Left lobe of liver (tissue), 2 donors: ENCODE measurements at regions not wholly inside any gene's neighbourhood (a gene's known extent, or its start where the extent isn't known, plus 50 kb on each side); places are given as distances from the start of the nearest gene placed in this dataset.
A peak's percentile ranks its signal among the peaks of the same experiment; 100 is the strongest.

Experiments used
- ATAC-seq: fragments of 200-7000 bp; cut with Tn5 transposase; one replicate; pipeline ENCODE4 v1.9.1; 2020; ENCODE audit warnings: mild to moderate bottlenecking, moderate library complexity
- DNase-seq: peaks from one replicate; pipeline ENCODE4 v3.0.0-alpha.2; 2020; ENCODE audit warnings: low spot score
- donor health status: DM: no; HTN: no; CAD: no; lungs with moderate emphysema.
- donor health status: DM: no; HTN: yes; CAD: no.

DNA sequence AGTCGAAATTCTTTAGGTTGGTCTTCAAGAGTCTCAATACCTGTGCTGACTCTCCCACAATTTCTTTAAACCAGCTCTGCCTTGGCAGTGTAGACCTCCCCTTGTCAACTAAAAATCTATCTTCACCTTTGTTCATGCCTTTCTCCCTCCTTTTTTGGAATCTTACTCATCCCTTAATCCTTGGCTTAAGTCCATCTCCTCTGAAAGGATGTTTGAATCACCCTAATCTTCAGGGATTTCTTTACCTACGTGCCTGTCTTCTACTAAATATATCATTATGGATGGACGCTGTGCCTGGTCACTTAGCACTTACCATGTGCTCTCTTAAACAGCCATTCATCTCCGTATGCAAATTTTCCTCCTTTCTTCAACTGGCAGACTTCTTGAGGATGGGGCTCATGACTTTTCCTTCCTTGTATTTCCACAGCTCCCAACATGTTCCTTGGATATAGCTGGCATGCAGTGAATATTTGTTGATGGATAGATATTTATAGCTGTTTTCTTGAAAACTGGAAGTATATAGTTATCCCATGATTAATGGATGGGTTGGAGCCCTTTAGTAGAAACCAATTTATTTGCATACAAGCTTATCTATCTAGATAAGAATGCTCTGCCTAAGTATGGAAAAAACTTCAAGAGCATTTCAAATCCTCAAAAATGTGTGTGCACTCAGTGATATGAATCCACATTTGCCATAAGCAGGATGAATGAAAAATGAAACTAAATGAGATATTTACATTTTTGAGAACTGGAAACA, 166.6 kb downstream of the SPRY1 start:
- DNase-seq: no peak
- no peak for ATAC-seq

DNA sequence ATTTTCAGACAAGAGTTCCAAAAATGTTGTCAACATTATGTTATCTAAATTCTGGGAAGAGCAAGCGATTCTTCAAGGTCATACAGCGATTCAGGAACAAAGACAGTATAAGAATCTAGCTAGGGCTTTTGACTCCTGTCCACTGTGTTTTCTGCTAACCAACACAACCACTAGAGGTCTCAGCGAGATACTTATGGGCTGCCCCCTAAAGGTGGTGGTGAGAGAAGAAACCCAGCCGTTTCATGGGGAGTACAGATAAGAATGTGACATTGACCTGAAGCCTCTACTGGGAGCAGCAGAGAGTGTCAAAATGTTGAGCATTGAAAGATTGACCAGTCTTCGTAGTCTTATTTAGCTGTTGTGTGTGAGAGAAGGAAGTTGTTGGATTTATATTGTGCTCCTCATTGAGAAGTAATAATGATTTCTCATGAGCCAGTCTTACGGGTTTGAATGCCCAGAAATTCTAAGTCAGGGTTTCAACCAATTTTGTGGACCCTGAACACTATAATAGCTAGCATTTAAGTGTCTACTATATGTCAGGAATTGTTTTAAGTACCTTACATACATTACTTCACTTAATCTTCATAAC, 168.3 kb downstream of the SPRY1 start:
- peak; percentile 100 for ATAC-seq
- peak; percentile 59 for DNase-seq

DNA sequence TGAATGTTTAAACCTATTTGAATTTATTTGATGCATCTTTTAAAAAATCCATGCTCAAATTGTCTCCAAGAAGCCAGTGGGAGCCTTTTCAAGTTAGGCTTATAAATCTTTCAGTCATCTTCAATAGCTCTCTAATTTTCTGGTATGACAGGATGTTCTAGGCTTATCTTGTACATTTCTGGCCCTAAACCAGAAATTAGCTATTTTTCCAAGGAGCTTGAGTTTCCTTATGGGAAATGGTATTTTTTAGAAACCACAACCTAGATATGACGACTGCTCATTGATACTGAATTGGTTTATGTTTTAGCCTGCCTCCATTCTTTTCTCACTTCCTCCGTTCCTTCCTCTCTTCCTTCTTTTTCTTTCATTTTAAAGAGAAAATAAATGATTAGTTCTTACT, 172.3 kb downstream of the SPRY1 start:
- no peak for ATAC-seq

GRCh38 chr4:123569541-123569940, 172.9 kb downstream of the SPRY1 start:
- DNase-seq (no peak), ATAC-seq (no peak)

More for the DNA sequence above, 172.3 kb downstream of the SPRY1 start:
- DNase-seq: no peak

DNA sequence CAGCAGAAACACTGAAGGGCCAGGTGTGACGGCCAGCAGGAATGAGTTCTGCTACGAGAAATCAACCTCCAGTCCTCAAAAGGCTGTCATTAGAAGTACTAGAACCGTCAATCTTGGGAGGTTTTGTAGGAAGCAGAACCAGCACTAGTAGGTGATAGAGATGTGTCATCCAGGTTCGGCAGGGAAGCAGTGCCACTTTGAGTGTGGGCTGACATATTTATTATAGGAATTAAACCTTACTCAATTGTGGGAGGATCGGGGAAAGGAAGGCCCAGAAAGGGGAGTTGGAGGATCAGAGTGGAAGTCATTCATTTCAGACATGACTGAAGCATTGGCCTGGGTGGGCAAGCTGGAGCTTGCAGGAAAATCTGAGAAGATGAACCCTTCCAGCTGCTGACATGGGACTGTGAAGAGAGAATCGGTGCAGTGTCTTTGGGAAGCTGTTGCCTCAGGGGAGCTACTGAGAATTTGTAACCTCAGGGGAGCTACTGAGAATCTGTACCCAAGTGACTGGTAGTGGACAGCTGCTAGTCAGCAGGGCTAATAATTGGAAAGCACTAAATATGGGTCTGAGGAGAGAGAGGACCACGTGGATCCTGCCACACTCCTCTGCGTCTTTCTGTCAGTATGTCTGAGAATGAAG, 177.4 kb downstream of the SPRY1 start:
- no peak for DNase-seq
- no peak for ATAC-seq

- ATAC-seq: no peak
Measured at GRCh38 chr4:123575291-123575690, 178.7 kb downstream of the SPRY1 start.

DNA sequence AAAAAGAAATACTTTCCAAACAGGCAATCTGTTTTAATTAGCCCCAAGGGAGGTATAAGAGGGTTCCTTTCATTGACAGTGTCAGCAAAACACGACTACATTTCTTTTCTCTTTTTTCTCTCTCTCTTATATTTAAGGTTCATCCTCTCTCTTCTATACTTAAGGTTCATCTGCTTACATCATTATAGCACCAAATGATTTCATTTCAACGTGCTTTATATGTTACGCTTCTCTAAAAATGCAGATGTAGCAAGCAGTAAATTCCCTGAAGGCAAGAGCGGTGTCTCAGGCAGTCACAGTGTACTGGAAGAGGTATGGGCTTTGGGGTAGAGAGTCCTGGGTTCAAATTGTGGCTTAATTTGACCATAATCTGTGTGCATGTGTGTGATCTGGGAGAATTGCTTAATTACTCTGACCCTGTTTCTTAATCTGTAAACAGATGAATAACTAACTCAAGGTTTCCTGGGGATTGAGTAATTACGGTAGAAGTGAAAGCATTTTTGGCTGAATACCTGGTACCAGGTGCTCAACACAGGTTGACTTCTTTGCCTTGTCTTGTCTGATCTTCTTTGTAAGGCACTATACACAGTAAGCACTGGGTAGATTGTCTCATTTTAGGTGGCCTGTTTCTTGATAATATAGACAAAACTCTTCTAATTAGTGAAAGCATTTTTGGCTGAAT, 180.8 kb downstream of the SPRY1 start:
- peak; percentile 63 for ATAC-seq
- no peak for DNase-seq

More at GRCh38 chr4:123575291-123575690, 178.7 kb downstream of the SPRY1 start:
- DNase-seq: no peak

- DNase-seq (no peak), ATAC-seq (no peak)
Measured at GRCh38 chr4:123578276-123579029, 181.9 kb downstream of the SPRY1 start.

DNA sequence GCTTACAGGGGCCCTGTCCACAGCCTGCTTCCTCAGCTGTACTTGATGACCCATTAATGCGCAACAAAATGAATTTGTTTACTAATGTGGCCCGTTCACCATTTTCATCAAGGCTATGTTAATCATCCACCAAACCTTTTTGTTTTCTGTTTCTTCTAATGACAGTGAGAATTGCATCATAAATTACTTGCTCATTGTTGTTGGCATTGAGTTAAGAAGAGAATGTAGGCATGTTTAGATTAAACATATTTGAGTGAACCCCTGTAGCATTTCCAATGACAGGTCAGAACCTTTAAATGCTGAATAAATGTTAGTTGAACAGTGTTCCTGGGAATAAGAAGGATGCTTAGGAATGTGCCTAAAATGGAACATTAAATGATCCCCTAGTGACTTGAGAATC, 183.4 kb downstream of the SPRY1 start:
- ATAC-seq (no peak), DNase-seq (no peak)

DNA sequence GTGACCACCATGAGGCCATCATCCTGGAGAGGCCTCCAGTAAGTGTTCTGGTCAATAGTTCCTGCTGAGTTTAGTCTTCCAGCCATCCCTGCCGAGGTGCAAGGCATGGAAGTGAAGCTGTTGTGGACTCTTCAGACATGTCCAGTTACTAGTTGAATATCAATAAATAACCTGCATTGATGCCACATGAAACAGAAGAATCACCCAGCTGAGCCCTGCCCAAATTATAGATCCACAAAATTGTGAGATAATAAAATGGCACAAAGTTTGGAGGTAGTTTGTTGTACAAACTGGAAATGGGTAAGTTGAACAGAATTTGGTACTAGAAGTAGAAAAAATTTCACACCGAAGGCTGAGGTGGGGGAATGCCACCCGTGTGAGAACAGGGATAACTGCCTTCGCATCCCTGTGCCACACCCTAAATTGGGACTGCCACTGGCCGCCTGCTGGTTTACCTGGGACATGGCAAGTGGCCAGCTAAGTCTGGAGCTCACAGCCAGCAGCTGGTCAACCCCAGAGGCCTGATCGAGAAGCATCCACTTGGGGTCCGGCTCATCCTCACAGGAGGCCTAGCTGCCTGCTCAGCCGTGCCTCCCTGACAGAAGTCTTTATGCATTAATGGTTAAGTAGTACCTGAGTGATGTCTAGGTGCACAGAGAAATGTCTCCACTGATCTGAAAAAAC, 184.5 kb downstream of the SPRY1 start:
- DNase-seq (no peak), ATAC-seq (no peak)

DNA sequence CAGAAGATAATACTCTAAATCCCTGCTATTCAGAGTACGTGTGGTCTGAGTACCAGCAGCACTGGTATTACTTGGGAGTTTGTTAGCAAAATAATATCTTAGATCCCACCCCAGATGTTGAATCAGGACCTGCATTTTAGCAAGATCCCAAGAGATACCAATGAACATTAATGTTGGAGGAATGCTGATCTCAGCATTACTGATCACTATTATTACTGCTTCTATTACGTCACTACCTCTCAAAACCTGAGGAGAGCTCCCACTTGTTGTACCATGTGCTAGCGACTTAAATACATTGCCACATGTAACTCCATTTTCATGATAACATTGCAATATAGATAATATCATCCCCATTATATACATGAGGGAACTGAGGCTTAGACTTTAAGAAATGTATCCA, 185.2 kb downstream of the SPRY1 start:
- ATAC-seq (no peak), DNase-seq (no peak)

- DNase-seq (no peak), ATAC-seq (no peak)
Measured at GRCh38 chr4:123583043-123583442, 186.4 kb downstream of the SPRY1 start.

- ATAC-seq (no peak), DNase-seq (no peak)
Measured at GRCh38 chr4:123585111-123585510, 188.5 kb downstream of the SPRY1 start.

DNA sequence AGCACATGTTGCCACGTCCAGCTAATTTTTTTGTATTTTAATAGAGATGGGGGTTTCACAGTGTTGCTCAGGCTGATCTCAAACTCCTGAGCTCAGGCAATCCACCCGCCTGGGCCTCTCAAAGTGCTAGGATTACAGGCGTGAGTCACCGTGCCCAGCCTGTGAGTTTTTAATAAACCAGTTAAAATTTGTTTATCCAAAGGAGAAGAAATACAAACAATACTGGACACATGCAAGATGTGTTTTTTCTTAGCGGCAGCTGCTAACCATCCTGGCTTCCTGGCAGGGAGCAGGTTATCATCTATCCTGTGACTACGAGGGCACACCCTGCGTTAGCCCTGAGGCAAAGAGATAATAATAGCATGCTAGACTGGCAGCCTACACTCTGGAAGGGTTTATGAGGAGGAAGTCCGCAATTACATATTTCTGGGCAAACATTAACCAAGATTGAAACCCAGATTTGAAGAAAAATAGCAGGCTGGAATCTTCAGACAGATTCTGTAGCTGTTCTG, 191.4 kb downstream of the SPRY1 start:
- DNase-seq: no peak
- ATAC-seq: no peak

DNA sequence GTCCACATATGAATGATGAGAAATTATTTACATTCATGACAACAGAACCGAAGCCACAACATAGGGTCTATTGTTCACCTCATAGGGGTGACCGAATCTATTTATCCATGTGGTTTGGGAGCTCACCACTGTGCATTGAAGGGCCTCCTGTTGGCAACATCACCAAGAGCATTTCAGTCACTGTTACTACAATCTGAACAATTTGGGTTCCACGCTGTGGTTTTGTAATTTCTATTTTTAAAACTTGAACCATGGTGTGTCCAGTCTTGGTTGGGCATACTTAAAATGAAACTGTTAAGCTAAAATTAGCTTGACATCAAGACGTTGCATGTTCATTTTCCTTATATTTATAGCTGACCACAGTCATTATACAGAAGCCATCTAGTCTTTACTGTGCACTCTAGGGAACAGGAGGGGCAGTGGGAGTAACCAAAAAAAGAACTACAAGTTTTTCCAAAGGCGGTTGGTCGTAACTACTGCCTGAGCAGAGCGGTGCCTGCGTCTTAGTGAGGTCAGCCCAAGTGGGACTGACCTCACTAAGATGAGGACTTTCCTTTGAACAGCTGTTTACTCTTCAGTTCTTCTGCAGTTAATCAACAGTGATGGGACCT, 192.1 kb downstream of the SPRY1 start:
- DNase-seq: no peak

DNA sequence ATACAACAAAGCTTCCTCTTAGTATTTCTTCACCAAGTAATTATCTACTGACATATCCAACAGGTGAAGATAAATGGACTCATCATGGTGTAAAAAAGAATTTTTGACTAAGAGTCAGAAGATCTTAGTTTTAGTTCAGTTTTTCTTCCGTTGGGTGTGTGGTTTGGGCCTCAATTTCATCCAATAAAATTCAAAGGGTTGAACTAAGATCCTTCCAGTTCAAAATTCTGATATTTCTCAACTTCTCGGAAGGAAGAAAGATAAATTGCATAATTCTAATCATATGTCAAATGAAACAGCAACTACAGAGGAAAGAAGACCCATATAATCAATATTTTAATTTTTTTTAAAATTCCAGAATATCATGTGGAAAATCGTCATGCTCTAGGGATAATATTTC, 192.7 kb downstream of the SPRY1 start:
- DNase-seq (no peak), ATAC-seq (no peak)

More for the DNA sequence above, 192.1 kb downstream of the SPRY1 start:
- ATAC-seq: no peak

DNA sequence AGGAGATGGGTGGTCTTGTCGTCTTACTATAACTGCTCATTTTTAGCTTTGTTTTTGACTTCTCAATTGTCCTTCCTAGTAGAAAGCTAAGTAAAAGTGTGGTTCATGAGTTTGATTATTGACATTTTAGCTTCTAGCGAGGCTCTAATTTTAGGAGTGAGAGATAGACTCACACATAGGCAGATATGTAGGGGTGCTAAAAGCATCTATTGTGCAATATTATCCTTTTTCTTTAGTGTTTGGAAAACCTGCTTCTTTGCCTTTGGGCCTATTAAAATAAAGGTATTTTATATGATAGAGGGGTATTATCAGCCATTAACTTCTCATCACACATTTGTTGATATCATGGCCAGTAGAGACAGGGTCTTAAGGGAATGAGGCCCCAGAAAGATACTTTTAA, 195.3 kb downstream of the SPRY1 start:
- ATAC-seq: no peak

GRCh38 chr4:123593655-123594054, 197.1 kb downstream of the SPRY1 start:
- DNase-seq: no peak

More for the DNA sequence above, 195.3 kb downstream of the SPRY1 start:
- no peak for DNase-seq

DNA sequence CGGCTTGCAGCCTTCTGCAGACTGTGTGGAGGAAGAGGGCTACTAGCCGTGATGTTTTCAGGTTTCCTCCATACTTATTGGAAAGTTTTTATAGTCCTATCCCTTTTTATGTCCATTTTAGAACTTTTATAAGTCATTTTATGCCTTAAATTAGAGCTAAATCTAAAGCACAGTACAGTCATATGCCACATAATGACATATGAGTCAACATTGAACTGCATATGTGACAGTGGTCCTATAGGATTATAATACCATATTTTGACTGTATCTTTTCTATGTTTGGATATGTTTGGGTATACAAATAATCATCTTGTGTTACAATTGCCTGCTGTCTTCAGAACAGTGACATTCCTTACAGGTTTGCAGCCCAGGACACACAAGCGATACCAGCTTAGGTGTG, 200.2 kb downstream of the SPRY1 start:
- ATAC-seq (no peak), DNase-seq (no peak)

More at GRCh38 chr4:123593655-123594054, 197.1 kb downstream of the SPRY1 start:
- no peak for ATAC-seq

DNA sequence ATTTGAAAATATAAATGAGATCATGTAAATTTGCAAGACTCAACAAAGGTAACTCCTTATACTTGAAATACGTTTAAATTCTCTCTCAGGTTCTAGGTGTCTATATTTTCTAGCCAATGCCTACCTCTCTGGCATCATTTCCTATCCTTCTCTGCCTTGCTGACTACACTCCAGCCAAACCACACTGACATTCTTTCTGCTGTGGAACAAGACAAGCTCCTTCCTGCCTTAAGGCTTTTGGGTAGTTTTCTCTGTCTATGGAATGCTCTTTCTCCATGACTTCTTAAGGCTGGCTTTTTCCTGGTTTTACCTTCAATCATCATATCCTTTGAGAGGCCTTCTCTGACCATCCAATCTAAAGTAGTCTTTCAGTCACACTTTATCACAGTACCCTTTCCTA, 201.0 kb downstream of the SPRY1 start:
- ATAC-seq (no peak), DNase-seq (no peak)
